ENCODE measurements at regions not wholly inside any gene's neighbourhood (a gene's known extent, or its start where the extent isn't known, plus 50 kb on each side); places are given as distances from the start of the nearest gene placed in this dataset.

DNA sequence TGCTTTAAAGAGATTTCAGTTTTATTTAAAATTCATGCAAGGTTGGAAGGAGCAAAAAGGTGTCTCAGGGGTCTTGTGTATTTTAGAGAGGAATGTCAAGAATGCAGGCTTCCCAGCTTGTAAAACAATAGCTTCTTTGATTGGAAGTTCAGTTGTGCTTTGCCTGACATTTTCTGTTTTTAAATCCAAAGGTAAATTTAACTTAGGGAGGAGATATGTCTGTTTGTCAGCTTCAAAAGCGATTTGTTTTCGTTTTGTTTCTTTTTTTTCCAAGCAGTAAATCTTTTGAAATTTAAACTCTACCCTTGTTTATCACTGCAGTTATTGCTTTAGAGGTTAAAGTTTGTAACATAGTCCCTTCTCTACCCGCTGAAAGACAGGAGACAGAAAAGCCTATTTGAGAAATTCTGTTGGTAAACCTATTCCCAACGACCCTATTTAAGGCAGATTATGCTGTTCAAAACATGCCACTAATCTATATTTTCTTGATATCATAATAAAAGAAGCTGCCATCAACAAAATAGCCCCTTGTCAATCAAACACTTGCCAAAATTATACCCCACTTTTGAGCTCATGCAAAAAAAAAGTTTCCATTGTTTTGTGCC, 639.6 kb downstream of the IRS1 start:
- DNase-seq (ENCODE audit: low read depth): no peak

DNA sequence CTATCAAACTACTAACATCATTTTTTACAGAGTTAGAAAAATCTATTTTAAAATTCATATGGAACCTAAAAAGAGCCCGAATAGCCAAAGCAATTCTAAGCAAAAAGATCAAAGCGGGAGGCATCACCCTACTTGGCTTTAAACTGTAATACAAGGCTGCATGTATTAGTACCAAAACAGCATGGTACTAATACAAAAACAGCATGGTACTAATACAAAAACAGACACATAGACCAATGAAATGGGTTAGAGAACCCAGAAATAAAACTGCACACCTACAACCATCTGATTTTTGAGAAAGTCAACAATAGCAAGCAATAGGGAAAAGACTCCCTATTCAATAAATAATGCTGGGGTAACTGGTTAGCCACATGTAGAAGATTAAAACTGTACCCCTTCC, 640.7 kb downstream of the IRS1 start:
- DNase-seq (ENCODE audit: low read depth): no peak

DNA sequence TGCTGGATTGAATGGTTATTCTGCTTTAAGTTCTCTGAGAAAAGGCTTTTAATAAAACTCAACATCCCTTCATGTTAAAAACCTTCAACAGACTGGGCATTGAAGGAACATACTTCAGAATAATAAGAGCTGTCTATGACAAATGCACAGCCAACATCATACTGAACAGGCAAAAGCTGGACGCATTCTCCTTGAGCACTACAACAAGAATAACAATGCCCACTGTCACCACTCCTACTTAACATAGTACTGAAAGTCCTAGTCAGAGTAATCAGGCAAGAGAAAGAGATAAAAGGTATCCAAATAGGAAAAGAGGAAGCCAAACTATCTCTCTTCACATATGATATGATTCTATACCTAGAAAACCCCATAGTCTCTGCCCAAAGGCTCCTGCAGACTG, 641.4 kb downstream of the IRS1 start:
- DNase-seq (ENCODE audit: low read depth): no peak

DNA sequence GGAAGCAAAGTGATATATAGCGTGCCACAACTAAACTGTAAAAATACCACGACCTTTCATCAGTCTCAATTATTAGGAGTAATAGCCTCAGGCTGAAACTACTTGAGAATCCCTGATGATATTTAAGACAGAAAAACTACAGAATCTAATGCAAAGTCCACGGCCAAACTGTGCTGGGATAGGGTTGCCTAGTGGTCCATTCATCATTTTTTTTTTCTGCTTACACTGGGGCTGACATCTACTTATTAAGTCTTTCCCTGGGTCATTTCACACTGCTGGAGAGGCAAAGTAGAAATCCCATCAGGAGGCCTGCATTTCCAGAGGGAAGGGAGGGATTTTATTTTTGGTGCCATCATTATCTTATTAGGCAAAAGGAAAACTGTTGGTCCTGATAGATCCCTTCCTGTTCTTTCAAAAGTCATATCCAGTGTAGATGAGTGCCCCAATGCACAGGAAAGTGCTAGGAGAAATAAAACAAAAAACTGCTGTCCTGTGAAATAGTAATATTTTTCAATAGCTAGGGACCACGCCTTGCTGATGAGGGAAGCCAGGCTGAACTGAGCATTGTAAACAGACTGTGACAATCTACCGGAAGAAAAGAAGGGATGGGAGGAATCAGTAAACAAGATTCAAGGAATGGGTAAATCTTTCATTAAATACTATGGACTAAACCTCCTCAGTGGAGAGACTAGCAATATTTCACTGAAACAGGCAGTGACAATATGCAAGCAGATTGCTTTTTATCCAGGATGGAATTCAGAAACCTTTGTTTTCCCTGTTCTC, 644.3 kb downstream of the IRS1 start:
- no peak for DNase-seq (ENCODE audit: low read depth)

DNA sequence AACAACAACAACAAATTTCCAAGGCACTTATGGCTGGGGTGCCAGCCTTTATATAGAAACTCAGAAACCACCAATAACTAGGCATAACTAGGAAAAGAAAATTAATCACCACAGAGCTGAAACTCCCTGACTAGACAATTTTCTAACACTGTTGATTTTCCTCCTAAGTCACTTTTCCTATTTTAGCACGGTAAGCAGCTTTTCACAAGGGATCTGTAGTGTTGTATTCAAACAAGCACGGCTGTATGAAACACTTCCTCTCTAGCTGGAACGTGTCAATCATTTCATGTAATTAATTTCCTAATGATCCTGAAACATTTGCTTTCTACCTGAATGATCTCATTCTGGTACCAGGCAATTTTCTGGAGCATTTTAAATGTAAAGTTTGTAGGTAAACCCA, 645.0 kb downstream of the IRS1 start:
- no peak for DNase-seq (ENCODE audit: low read depth)

DNA sequence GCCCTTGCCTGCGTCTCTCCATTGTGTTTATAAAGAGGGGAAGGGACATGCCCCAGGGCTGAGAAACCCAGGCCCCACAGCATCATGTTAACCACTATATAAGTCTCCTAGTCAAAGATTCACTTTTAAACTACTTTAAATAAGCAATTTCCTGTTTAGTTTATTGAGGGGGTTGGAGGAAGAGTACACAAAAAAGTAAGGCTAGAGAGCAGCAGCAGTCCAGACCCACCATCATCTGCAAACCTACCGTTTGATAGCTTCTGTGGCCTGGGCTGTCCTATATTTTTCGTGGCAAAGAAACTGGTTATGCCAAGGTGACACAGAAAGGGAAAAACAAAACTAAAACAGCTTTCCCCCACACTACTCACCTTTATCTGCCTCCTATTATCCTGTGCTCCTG, 646.1 kb downstream of the IRS1 start:
- no peak for DNase-seq (ENCODE audit: low read depth)

DNA sequence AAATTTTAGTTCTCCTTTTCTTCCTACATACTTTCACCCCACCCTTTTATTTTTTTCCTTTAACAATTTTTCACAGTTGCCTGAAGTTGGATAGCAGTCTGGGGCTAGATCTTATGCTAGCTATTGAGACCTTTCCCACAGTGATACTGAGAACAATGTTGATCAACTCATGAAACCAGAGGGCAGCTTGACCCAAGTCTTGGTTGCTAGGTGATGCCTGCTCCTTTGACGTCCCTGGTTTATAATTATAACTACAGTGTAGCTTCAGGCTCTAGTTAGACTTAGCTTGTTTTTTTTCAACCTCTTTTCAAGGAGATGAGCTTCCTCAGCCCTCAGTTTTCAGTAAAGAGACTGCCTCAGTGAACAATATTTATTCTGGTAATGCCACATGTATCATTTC, 648.5 kb downstream of the IRS1 start:
- no peak for DNase-seq (ENCODE audit: low read depth)

DNA sequence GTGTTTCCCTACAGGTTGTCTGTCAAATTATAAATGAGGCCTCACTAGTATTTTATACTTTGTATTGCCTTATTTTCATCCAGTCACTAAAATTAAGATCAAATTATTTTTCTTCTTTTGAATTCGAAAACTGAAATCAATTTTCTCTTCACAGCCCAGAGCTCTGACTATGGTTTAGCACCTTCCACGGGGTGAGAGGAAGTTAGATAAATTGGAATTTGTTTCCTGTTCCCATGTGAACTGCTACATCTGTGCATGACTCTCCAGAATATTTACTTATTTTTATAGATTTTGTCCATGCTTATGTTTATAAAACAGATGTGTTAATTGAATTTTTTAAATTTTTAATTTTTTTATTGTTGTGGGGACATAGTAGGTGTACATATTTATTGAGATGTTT, 656.5 kb downstream of the IRS1 start:
- DNase-seq (ENCODE audit: low read depth): no peak

DNA sequence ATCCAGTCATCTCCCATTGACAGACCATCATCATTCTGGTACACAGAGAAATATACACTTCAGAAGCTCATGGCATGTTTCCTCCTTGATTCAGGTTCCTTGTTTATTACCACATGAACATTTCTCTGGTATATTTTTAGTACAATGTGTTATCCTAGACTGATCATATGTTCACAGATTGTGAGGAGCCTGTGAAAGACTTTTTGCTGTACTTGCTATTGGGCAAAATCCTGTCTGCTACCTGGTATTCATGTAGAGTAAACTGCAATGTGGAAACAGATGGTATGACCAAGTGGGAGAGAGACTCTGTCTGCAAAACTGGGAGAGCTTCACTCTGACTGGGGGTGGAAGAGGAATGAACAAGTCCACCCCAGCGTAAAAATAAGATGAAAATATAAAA, 657.2 kb downstream of the IRS1 start:
- no peak for DNase-seq (ENCODE audit: low read depth)

DNA sequence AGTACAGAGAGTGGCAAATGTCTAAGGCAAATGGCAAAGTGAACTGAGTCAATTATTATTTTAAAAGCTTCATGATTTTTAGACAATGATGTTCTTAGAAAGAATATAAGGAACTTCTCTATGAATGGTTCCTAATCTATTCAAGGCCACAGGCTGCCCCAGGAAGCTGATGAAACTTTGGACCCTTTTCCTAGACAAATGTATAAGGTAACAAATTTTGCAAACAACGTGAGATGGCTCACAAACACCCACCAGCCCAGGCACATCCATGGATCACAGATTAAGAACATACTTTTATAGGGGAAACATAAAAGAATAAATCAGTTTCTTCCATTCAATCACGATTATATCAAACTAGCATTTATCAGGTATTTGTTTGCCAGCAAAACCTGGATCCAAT, 659.0 kb downstream of the IRS1 start:
- no peak for DNase-seq (ENCODE audit: low read depth)

DNA sequence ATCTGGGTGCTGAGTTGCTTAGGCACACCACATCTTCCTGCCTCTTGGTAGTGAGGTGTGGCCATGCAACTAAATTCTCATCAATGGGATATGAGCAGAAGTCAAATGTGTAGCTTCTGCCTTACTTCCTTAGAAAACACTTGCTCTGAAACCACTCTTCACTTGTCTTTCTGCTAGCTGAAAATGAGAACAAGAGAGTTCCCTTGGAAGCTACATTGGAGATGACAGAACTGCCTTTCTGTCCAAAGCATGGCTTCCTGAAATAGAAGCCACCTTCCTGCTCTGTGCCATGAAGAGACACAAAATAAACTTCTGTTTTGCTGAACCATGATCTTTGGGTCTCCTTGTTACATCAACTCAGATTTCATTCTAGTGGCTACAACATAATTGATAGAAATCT, 659.9 kb downstream of the IRS1 start:
- DNase-seq (ENCODE audit: low read depth): no peak

DNA sequence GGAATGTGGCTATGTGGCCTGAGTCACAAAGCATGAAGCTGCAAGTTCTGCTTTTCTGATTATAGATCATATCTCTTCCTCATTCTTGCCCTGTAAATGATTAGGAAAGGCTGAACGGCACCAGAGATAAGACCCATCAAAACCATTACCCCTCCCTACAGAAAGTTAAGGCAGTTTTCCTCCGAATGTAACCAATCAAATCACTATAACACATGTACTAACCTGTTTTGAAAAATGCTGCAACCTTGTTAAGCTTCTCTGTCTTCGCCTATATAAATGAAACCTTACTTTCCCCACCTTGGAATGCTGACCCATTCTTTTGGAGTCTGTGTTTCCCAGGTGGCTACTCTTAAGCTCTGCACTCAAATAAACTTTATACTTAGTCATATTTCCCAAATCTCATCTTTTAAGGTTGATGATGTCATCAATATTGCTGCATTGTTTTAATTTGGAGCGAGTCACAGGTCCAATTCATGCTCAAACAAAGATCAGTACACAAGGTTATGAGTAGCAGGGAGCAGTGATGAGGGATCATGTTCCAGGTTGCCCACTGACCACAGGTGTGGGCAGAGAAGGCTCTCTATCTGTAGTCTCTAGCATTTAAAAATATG, 662.3 kb downstream of the IRS1 start:
- peak; percentile 25 for DNase-seq (ENCODE audit: low read depth)

DNA sequence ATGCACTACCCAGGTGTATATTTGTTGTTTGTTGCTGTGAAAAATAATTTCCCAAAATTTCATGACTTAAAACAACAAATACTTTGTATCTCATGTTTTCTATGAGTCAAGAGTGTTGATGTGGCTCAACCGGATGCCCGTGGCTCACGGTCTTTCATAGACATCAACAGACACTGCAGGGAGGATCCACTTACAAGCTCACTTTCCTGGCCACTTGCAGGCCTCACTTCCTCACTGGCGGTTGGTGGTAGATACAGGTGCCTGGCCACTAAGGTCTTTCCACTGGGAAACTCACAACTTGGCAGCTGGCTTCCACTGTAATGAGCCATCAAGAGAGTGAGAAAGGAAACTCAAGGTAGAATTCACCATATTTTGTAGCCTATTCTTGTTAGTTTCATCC, 662.9 kb downstream of the IRS1 start:
- no peak for DNase-seq (ENCODE audit: low read depth)

DNA sequence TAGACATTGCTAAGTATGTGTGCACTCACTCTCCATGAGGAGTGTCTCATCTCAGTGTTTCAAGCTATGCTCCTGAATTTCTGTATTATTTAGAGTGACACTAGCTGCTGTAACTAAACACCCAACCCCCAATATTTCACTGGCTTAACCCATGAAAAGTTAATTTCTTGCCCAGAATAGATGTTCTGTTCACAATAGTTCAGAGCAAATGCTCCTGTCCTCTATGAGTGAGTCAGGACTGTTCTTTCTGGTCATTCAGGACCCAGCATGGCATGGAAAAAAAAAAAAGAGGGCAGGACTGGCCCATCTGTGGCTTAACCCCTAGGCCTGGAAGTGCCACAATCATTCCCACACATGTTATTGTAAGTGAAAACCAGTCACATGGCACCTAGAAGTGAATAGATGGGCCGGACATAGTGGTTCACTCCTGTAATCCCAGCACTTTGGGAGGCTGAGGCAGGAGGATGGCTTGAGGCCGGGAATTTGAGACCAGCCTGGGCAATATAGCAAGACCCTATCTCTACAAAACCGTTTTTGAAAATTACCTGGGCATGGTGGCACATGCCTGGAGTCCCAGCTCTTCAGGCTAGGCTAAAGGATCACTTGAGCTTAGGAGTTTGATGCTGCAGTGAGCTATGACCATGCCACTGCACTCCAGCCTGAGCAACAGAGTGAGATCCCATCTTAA, 663.6 kb downstream of the IRS1 start:
- DNase-seq (ENCODE audit: low read depth): no peak

DNA sequence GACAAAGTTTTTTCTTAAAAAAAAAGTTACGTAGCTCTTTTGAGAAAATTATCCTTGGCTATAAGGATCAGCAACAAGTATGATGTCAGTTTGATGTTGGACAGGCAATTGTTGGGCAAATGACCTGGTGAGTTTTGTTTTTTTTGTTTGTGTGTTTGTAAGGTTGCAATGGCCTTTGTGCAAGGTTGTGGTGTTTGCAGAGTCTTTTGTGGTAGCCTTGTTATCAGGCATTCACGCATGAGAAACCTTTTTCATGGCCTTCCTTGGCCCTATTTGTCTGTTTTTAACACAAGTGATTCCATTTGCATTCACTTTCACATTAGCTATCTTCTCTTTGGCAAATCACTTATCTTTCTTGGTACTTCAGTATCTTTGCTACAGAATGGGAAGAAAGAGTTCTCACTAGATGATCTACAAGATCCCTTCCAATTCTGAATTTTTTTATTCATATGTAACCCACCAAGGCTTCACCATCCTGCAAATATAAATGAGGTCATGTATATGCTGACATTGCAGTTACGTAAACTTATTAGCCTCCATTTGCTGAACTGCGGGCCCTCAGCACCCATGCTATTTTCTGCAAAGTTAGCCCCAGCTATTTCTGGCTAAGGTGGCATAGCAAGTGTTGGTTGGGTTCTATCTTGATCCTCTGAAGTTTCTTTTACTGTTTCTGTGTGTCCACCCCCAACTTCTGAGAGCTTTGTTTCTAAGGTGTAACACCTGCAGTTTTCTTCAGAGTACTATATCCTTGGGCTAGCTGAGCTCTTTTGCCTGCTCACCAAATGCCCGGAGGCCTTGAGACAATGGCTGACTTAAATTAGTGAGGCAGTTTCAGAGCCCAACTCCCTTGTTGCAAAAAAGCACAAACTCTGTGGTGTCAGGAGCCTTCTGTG, 667.1 kb downstream of the IRS1 start:
- no peak for DNase-seq (ENCODE audit: low read depth)

DNA sequence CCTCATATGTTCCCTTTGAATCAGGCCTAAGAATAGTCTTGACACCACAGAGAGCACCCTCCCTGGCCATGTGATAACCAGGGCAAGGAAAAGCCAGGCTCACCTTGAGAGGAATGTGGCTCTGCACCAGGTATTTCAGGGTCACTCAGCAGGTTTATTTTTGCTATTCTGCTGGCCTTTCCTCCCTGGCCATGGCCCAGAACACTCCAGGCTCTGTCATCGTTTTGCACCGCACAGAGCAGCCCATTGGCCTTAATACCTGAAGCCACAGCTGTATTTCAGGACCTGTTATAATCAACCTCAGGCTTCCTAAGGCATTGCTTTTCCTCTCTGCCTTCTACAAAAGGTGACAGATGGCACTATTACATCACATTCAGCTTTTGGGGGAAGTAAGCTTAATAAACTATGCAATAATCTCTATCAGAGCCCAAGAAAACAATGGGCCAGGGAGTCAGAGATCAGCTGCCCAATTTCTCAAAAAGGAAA, 668.3 kb downstream of the IRS1 start:
- no peak for DNase-seq (ENCODE audit: low read depth)

DNA sequence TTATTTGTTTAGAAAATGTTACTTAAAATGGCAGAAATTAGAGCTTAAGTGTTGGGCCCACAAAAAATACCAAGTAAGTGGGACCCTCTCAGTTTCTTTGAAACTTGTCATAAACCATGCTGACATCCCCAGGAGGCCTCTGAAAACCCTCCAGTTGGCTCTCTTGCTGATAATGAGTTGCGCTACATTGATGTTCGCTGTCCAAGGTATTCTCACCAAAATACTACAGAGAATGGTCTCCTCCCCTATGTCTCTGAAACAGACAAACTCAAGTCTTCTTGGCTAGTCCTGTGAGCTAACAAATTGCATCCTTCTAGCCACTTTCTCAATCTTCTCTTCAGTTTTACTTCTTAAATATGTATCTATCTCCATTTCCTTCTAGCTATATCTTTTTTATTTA, 669.4 kb downstream of the IRS1 start:
- no peak for DNase-seq (ENCODE audit: low read depth)

DNA sequence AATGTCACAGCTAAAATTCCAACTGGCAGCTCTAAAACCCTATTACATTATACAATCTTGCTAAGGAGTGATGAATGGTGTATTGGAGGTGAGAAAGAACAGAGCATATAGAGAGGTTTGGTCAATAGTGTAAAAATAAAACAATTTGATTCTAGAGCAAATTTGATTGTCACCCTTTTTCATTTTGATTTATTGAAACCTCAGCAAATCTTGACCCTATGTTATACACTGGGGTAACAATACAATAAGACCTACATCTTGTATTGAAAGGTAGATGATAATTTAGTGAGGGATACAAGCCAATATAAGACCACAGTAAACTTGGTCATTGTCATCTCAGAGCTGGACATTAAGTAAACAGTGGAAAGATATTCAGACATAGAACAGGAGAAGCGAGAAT, 671.9 kb downstream of the IRS1 start:
- no peak for DNase-seq (ENCODE audit: low read depth)

DNA sequence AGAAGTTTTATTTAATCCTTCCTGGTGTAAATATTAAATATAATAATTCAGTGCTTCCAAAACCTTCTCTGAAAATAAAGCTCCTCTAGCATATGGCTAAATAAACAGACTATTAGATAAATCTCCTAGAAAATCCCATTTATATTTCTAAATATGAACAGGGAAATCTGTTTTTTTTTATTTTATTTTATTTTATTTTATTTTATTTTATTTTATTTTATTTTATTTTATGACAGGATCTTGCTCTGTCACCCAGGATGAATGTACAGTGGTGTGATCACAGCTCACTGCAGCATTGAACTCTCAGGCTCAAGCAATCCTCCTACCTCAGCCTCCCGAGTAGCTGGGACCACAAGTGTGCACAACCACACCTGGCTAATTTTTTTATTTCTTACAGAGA, 673.5 kb downstream of the IRS1 start:
- DNase-seq (ENCODE audit: low read depth): no peak

DNA sequence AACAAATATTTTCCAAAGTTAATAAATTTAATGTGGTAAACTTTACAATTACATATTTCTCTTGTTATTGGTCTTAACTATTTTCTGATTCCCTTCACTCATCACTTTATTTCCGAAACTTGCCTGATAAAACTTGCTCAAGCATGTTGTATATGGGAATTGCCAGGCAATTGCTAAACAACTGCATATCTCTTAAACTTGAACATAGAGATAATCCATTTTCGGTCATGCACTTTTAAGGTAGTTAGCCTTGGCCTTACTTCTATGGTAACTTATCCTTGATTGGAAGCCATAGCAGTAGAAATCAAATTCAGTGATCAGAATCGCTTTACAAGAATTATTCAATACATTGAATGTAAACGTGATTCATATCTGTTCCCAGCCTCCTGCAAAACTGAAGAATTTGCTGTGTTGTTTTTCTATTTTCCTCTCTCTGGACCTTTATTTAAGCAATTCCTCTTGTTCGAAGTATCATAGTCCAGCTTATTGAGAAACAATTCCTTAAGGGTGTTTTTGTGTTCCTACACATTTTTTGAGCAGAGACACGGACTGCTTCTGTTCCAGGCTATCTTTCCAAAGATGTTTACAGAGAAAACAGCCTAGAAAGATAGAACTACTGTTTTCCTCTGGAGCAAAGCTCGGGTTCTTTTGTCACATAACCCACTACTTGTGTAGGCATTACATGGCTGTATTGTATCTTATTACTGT, 674.3 kb downstream of the IRS1 start:
- no peak for DNase-seq (ENCODE audit: low read depth)

DNA sequence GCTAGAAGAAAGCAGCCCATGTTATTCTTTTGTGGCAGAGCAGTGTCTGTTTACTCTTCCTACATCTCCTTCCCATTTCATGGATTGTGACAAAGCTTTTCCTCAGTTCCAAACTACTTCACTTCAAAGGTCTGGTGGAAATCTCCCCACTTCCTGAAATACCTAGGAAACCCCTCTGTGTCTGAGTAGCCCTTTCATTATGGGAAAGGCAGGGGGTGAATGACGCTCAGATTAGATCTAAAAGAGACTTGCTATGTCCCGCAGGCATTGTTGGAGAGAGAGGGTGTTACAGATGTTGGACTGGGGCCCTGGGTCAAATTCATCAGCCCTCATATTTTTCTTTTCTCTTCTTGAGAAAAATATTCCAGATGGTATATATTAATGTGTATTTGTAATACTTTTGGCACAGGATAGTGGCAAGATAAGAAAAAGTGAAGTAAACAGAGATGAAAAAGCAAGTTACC, 675.0 kb downstream of the IRS1 start:
- no peak for DNase-seq (ENCODE audit: low read depth)

Data from stromal cell of bone marrow (primary cell).